Neural cell (in vitro differentiated cells): ENCODE measurements at regions not wholly inside any gene's neighbourhood (a gene's known extent, or its start where the extent isn't known, plus 50 kb on each side); places are given as distances from the start of the nearest gene placed in this dataset.

Experiments
- H2AFZ ChIP-seq: fragments of 200-600, 300-800 bp; sonication (generic), shearing (Covaris generic); 2 replicates; pipeline ENCODE4 v1.6.0; 2014; ENCODE audit warnings: low read depth, mild to moderate bottlenecking, antibody characterized with exemption, low read length, moderate library complexity
- H3F3A ChIP-seq: fragments of 200-600 bp; shearing (Covaris generic); 2 replicates; pipeline ENCODE4 v1.6.1; 2016; ENCODE audit warnings: mild to moderate bottlenecking, moderate library complexity, mixed read lengths, antibody characterized with exemption, low read length; ENCODE audit not compliant: insufficient read depth, poor library complexity, severe bottlenecking
- H3K27ac ChIP-seq: fragments of 200-600, 300-800 bp; sonication (generic), shearing (Covaris generic); 2 replicates; pipeline ENCODE4 v1.5.1; 2014; ENCODE audit warnings: mild to moderate bottlenecking, low read length, moderate library complexity
- H3K27me3 ChIP-seq: fragments of 300-800, 200-600 bp; sonication (generic), shearing (Covaris generic); 2 replicates; pipeline ENCODE4 v1.6.0; 2014; ENCODE audit warnings: mild to moderate bottlenecking, low read depth, low read length, moderate library complexity; ENCODE audit not compliant: insufficient read depth
- H3K36me3 ChIP-seq: fragments of 300-800, 200-600 bp; sonication (generic), shearing (Covaris generic); 2 replicates; pipeline ENCODE4 v1.5.1; 2014; ENCODE audit warnings: mild to moderate bottlenecking, antibody characterized with exemption, low read length, moderate library complexity; ENCODE audit not compliant: insufficient read depth
- H3K4me2 ChIP-seq: fragments of 300-800, 200-600 bp; sonication (generic), shearing (Covaris generic); 2 replicates; pipeline ENCODE4 v1.6.0; 2014; ENCODE audit warnings: mild to moderate bottlenecking, low read length
- H3K4me3 ChIP-seq: fragments of 300-800, 200-600 bp; sonication (generic), shearing (Covaris generic); 2 replicates; pipeline ENCODE4 v1.5.1; 2014; ENCODE audit warnings: mild to moderate bottlenecking, low read length, moderate library complexity
- H3K79me2 ChIP-seq: fragments of 200-600 bp; shearing (Covaris generic); replicated peaks from 2 replicates; pipeline ENCODE4 v1.6.0; 2014; ENCODE audit warnings: mild to moderate bottlenecking, low read length, moderate library complexity; ENCODE audit not compliant: insufficient read depth
- H3K9ac ChIP-seq: fragments of 300-800, 200-600 bp; sonication (generic), shearing (Covaris generic); 2 replicates; pipeline ENCODE4 v1.6.1; 2016; ENCODE audit warnings: mild to moderate bottlenecking, low read length, mixed read lengths
- H3K9me2 ChIP-seq: fragments of 200-600 bp; shearing (Covaris generic); 2 replicates; pipeline ENCODE4 v1.6.1; 2016; ENCODE audit warnings: mild to moderate bottlenecking, low read length, mixed read lengths; ENCODE audit not compliant: insufficient read depth
- H3K9me3 ChIP-seq: fragments of 200-600, 300-800 bp; sonication (generic), shearing (Covaris generic); 2 replicates; pipeline ENCODE4 v1.6.1; 2016; ENCODE audit warnings: mild to moderate bottlenecking, mixed run types, low read length, moderate library complexity, mixed read lengths
- H4K20me1 ChIP-seq: fragments of 200-600 bp; shearing (Covaris generic); 2 replicates; pipeline ENCODE4 v1.6.1; 2016; ENCODE audit warnings: mild to moderate bottlenecking, mixed run types; ENCODE audit not compliant: insufficient read depth
- EP300 ChIP-seq: fragments of 450-650 bp; conservative IDR thresholded peaks from 2 replicates; pipeline ENCODE4 v1.6.1; 2014; ENCODE audit warnings: antibody characterized with exemption, mild to moderate bottlenecking, moderate library complexity; ENCODE audit not compliant: poor library complexity, severe bottlenecking
- EZH2 ChIP-seq: fragments of 200-600, 300-800 bp; shearing (Covaris generic), sonication (generic); IDR thresholded peaks from 2 replicates; pipeline ENCODE4 v1.6.1; 2014; ENCODE audit warnings: antibody characterized with exemption, low read length, borderline replicate concordance, mild to moderate bottlenecking; ENCODE audit not compliant: insufficient read depth, poor library complexity, severe bottlenecking
- MXI1 ChIP-seq: fragments of 450-650 bp; conservative IDR thresholded peaks from 2 replicates; pipeline ENCODE4 v1.6.1; 2014; ENCODE audit warnings: antibody characterized with exemption, mild to moderate bottlenecking; ENCODE audit not compliant: poor library complexity, severe bottlenecking
- POLR2AphosphoS5 ChIP-seq: IDR thresholded peaks from 2 replicates; pipeline ENCODE4 v1.6.1; 2012
- RAD21 ChIP-seq: fragments of 450-650 bp; conservative IDR thresholded peaks from 2 replicates; pipeline ENCODE4 v1.6.1; 2014; ENCODE audit warnings: antibody characterized with exemption, mild to moderate bottlenecking, moderate library complexity
- SMC3 ChIP-seq: fragments of 450-650 bp; conservative IDR thresholded peaks from 2 replicates; pipeline ENCODE4 v1.6.1; 2014; ENCODE audit warnings: antibody characterized with exemption, mild to moderate bottlenecking, moderate library complexity; ENCODE audit not compliant: poor library complexity
- TAF1 ChIP-seq: IDR thresholded peaks from 2 replicates; pipeline ENCODE4 v1.6.1; 2012; ENCODE audit warnings: low read depth
- TF ChIP-seq, protein P1 (sequence below): fragments of 450-650 bp; IDR thresholded peaks from 2 replicates; pipeline ENCODE4 v1.5.1; 2014; ENCODE audit warnings: antibody characterized with exemption, mild to moderate bottlenecking, moderate library complexity; ENCODE audit not compliant: poor library complexity, severe bottlenecking
- TF ChIP-seq, protein P2 (sequence below): IDR thresholded peaks from 2 replicates; pipeline ENCODE4 v1.6.1; 2012; ENCODE audit warnings: borderline replicate concordance

DNA sequence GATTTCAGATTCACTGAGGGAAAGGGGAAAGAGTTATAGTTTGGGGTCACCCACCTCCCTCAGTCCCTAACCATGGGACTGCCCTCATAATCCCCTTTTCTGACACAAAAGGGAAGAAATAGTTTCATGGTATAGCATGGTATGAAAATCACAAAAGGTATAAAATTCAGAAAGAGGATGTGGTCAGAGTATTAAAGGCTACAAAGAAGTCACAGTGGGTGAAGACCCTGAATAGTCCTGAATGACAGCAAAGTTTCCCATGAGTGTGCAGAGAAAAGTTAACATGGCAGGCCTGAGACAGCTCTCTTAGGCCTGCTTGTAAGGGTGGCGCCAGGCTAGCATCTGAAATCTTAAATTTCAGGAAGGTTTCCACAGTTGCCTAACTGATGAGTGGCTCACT lies 290.6 kb upstream of the ZNF608 start:
- Histone ChIP-seq H3K79me2 (no peaks in the 10 kb centered on the region), H3K4me3 (no peak overlapping the region), H3K9ac (no peak overlapping the region), H3K9me3 (no peaks in the 10 kb centered on the region), H3K4me2 (no peak overlapping the region), H4K20me1 (no peaks in the 10 kb centered on the region), H2AFZ (no peak overlapping the region), H3K9me2 (no peaks in the 10 kb centered on the region), H3K36me3 (no peaks in the 10 kb centered on the region), H3F3A (no peaks in the 10 kb centered on the region), H3K27ac (no peak overlapping the region), H3K27me3 (no peaks in the 10 kb centered on the region)
- TF ChIP-seq, protein P1, sequence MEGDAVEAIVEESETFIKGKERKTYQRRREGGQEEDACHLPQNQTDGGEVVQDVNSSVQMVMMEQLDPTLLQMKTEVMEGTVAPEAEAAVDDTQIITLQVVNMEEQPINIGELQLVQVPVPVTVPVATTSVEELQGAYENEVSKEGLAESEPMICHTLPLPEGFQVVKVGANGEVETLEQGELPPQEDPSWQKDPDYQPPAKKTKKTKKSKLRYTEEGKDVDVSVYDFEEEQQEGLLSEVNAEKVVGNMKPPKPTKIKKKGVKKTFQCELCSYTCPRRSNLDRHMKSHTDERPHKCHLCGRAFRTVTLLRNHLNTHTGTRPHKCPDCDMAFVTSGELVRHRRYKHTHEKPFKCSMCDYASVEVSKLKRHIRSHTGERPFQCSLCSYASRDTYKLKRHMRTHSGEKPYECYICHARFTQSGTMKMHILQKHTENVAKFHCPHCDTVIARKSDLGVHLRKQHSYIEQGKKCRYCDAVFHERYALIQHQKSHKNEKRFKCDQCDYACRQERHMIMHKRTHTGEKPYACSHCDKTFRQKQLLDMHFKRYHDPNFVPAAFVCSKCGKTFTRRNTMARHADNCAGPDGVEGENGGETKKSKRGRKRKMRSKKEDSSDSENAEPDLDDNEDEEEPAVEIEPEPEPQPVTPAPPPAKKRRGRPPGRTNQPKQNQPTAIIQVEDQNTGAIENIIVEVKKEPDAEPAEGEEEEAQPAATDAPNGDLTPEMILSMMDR, result no peak
- no peak for TF ChIP-seq MXI1
- no peak for TF ChIP-seq EP300
- TF ChIP-seq TAF1, result no peak
- TF ChIP-seq EZH2, result no peak
- TF ChIP-seq SMC3, result no peak
- TF ChIP-seq POLR2AphosphoS5, result no peak
- TF ChIP-seq, protein P2, sequence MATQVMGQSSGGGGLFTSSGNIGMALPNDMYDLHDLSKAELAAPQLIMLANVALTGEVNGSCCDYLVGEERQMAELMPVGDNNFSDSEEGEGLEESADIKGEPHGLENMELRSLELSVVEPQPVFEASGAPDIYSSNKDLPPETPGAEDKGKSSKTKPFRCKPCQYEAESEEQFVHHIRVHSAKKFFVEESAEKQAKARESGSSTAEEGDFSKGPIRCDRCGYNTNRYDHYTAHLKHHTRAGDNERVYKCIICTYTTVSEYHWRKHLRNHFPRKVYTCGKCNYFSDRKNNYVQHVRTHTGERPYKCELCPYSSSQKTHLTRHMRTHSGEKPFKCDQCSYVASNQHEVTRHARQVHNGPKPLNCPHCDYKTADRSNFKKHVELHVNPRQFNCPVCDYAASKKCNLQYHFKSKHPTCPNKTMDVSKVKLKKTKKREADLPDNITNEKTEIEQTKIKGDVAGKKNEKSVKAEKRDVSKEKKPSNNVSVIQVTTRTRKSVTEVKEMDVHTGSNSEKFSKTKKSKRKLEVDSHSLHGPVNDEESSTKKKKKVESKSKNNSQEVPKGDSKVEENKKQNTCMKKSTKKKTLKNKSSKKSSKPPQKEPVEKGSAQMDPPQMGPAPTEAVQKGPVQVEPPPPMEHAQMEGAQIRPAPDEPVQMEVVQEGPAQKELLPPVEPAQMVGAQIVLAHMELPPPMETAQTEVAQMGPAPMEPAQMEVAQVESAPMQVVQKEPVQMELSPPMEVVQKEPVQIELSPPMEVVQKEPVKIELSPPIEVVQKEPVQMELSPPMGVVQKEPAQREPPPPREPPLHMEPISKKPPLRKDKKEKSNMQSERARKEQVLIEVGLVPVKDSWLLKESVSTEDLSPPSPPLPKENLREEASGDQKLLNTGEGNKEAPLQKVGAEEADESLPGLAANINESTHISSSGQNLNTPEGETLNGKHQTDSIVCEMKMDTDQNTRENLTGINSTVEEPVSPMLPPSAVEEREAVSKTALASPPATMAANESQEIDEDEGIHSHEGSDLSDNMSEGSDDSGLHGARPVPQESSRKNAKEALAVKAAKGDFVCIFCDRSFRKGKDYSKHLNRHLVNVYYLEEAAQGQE, result no peak
- TF ChIP-seq RAD21, result no peak

GRCh38 chr5:125037530-125037929 lies 291.1 kb upstream of the ZNF608 start:
- H3K79me2 ChIP-seq, result no peaks in the 10 kb centered on the region
- no peak for TF ChIP-seq EZH2
- TF ChIP-seq MXI1, result no peak
- no peak for TF ChIP-seq EP300
- TF ChIP-seq, protein P1, result no peak
- TF ChIP-seq POLR2AphosphoS5, result no peak
- TF ChIP-seq RAD21, result no peak
- TF ChIP-seq, protein P2, result no peak
- TF ChIP-seq TAF1, result no peak
- TF ChIP-seq SMC3, result no peak

More at GRCh38 chr5:125037530-125037929, 291.1 kb upstream of the ZNF608 start:
- Histone ChIP-seq H3K27me3 (no peaks in the 10 kb centered on the region), H3K4me3 (no peak overlapping the region), H3F3A (no peaks in the 10 kb centered on the region), H3K9me3 (no peaks in the 10 kb centered on the region), H3K36me3 (no peaks in the 10 kb centered on the region), H3K9me2 (no peaks in the 10 kb centered on the region), H4K20me1 (no peaks in the 10 kb centered on the region), H3K9ac (no peak overlapping the region), H3K27ac (no peak overlapping the region), H2AFZ (no peak overlapping the region), H3K4me2 (no peak overlapping the region)
